ENCODE measurements at regions not wholly inside any gene's neighbourhood (a gene's known extent, or its start where the extent isn't known, plus 50 kb on each side); places are given as distances from the start of the nearest gene placed in this dataset.

GRCh38 chr20:40307997-40308396, 381.0 kb downstream of the MAFB start:
- TF ChIP-seq CTCF (conservative IDR thresholded peaks at IDR 0.05; ENCODE audit: low read length) (no peak), EZH2phosphoT487 (IDR thresholded peaks at IDR 0.05; ENCODE audit: borderline replicate concordance) (no peak)
- Histone ChIP-seq H3K4me3 (ENCODE audit: low read length, poor library complexity, severe bottlenecking) (no peak overlapping the region), H3K36me3 (ENCODE audit: insufficient read depth, low read length) (no peaks in the 10 kb centered on the region), H3K27me3 (ENCODE audit: insufficient read depth, low read length, poor library complexity, severe bottlenecking) (no peaks in the 10 kb centered on the region), H3F3A (ENCODE audit: low read depth) (no peaks in the 10 kb centered on the region), H2AFZ (ENCODE audit: low read length) (no peak overlapping the region), H4K20me1 (ENCODE audit: insufficient read depth, low read length, poor library complexity, severe bottlenecking) (no peaks in the 10 kb centered on the region), H3K9ac (ENCODE audit: low read depth, low read length, poor library complexity, severe bottlenecking) (no peak overlapping the region), H3K9me2 (replicated peaks; ENCODE audit: low read depth, low read length) (no peaks in the 10 kb centered on the region), H3K4me2 (ENCODE audit: low read depth, low read length, poor library complexity, severe bottlenecking) (no peak overlapping the region), H3K79me2 (ENCODE audit: insufficient read depth, low read length) (no peaks in the 10 kb centered on the region), H3K9me3 (ENCODE audit: insufficient read depth, low read depth, low read length) (no peaks in the 10 kb centered on the region), H3K4me1 (ENCODE audit: insufficient read depth, low read length, poor library complexity, severe bottlenecking) (no peaks in the 10 kb centered on the region)

- no peaks in the 10 kb centered on the region for H3K36me3 ChIP-seq (ENCODE audit: insufficient read depth, low read length)
- H3K4me1 ChIP-seq (ENCODE audit: insufficient read depth, low read length, poor library complexity, severe bottlenecking), result no peaks in the 10 kb centered on the region
- H3K4me3 ChIP-seq (ENCODE audit: low read length, poor library complexity, severe bottlenecking), result no peak overlapping the region
- TF ChIP-seq EZH2phosphoT487 (IDR thresholded peaks at IDR 0.05; ENCODE audit: borderline replicate concordance) (no peak), CTCF (conservative IDR thresholded peaks at IDR 0.05; ENCODE audit: low read length) (no peak)
- H3K4me2 ChIP-seq (ENCODE audit: low read depth, low read length, poor library complexity, severe bottlenecking), result no peak overlapping the region
- no peaks in the 10 kb centered on the region for H3K9me3 ChIP-seq (ENCODE audit: insufficient read depth, low read depth, low read length)
- no peaks in the 10 kb centered on the region for H4K20me1 ChIP-seq (ENCODE audit: insufficient read depth, low read length, poor library complexity, severe bottlenecking)
- H3K27me3 ChIP-seq (ENCODE audit: insufficient read depth, low read length, poor library complexity, severe bottlenecking), result no peaks in the 10 kb centered on the region
- no peaks in the 10 kb centered on the region for H3K79me2 ChIP-seq (ENCODE audit: insufficient read depth, low read length)
- no peak overlapping the region for H3K9ac ChIP-seq (ENCODE audit: low read depth, low read length, poor library complexity, severe bottlenecking)
- no peaks in the 10 kb centered on the region for H3K9me2 ChIP-seq (replicated peaks; ENCODE audit: low read depth, low read length)
- no peak overlapping the region for H2AFZ ChIP-seq (ENCODE audit: low read length)
- H3F3A ChIP-seq (ENCODE audit: low read depth), result no peaks in the 10 kb centered on the region
Measured at GRCh38 chr20:40307268-40307667, 381.8 kb downstream of the MAFB start.

- no peak overlapping the region for H3K9ac ChIP-seq (ENCODE audit: low read depth, low read length, poor library complexity, severe bottlenecking)
- H3K4me1 ChIP-seq (ENCODE audit: insufficient read depth, low read length, poor library complexity, severe bottlenecking), result no peaks in the 10 kb centered on the region
- no peaks in the 10 kb centered on the region for H3K9me2 ChIP-seq (replicated peaks; ENCODE audit: low read depth, low read length)
- no peaks in the 10 kb centered on the region for H4K20me1 ChIP-seq (ENCODE audit: insufficient read depth, low read length, poor library complexity, severe bottlenecking)
- no peak overlapping the region for H3K4me2 ChIP-seq (ENCODE audit: low read depth, low read length, poor library complexity, severe bottlenecking)
- no peak overlapping the region for H3K4me3 ChIP-seq (ENCODE audit: low read length, poor library complexity, severe bottlenecking)
- no peaks in the 10 kb centered on the region for H3K79me2 ChIP-seq (ENCODE audit: insufficient read depth, low read length)
- no peak for TF ChIP-seq CTCF (conservative IDR thresholded peaks at IDR 0.05; ENCODE audit: low read length)
- no peak for TF ChIP-seq EZH2phosphoT487 (IDR thresholded peaks at IDR 0.05; ENCODE audit: borderline replicate concordance)
- H3K27me3 ChIP-seq (ENCODE audit: insufficient read depth, low read length, poor library complexity, severe bottlenecking), result no peaks in the 10 kb centered on the region
- no peaks in the 10 kb centered on the region for H3K36me3 ChIP-seq (ENCODE audit: insufficient read depth, low read length)
- no peaks in the 10 kb centered on the region for H3F3A ChIP-seq (ENCODE audit: low read depth)
- H2AFZ ChIP-seq (ENCODE audit: low read length), result no peak overlapping the region
- no peaks in the 10 kb centered on the region for H3K9me3 ChIP-seq (ENCODE audit: insufficient read depth, low read depth, low read length)
Measured at GRCh38 chr20:40305303-40305702, 383.7 kb downstream of the MAFB start.
